HEK293 (cell line): ENCODE measurements at regions not wholly inside any gene's neighbourhood (a gene's known extent, or its start where the extent isn't known, plus 50 kb on each side); places are given as distances from the start of the nearest gene placed in this dataset.

Experiments
- CTCF ChIA-PET: fragments of 350-600 bp; formaldehyde crosslinking; extraction: SDS; loops from one replicate; lab custom pipeline; 2021; ENCODE audit warnings: antibody characterized with exemption; lab: Yijun Ruan, JAX
- POLR2A ChIA-PET: fragments of 300-600 bp; formaldehyde crosslinking; extraction: SDS; loops from one replicate; lab custom pipeline; 2020; ENCODE audit warnings: antibody characterized with exemption, inconsistent platforms; lab: Yijun Ruan, JAX
- H3K27ac ChIP-seq: fragments of 200-500 bp; sonication (Bioruptor generic); 2 replicates; pipeline ENCODE4 v1.5.1; 2014; ENCODE audit warnings: low read depth, low read length, control low read depth, inconsistent platforms; ENCODE audit errors: extremely low read depth
- H3K36me3 ChIP-seq, 2 experiments: fragments of 200-500 bp in 1 of 2; sonication (Bioruptor generic) in 1 of 2; 1 replicate in 1 of 2; 2 replicates in 1 of 2; pipeline ENCODE4 v1.5.1; 2014 to 2017; ENCODE audit warnings: inconsistent platforms in 2 of 2, low read length in 2 of 2; ENCODE audit not compliant: control insufficient read depth in 2 of 2, insufficient read depth in 1 of 2
- H3K4me1 ChIP-seq: fragments of 200-500 bp; sonication (Bioruptor generic); 2 replicates; pipeline ENCODE4 v1.5.1; 2014; ENCODE audit warnings: mild to moderate bottlenecking, low read length, inconsistent platforms; ENCODE audit not compliant: control insufficient read depth, insufficient read depth
- H3K4me3 ChIP-seq: 2 replicates; pipeline ENCODE4 v1.5.1; 2011; ENCODE audit warnings: low read depth, mild to moderate bottlenecking, control low read depth, low read length, moderate library complexity
- H3K9me3 ChIP-seq: fragments of 200-500 bp; sonication (Bioruptor generic); 2 replicates; pipeline ENCODE4 v1.5.1; 2014; ENCODE audit warnings: low read depth, low read length, inconsistent platforms; ENCODE audit not compliant: control insufficient read depth, insufficient read depth
- BCL6B ChIP-seq: fragments of 450-650 bp; formaldehyde crosslinking; IDR thresholded peaks from 2 replicates; pipeline ENCODE4 v1.5.1; 2017; ENCODE audit warnings: missing biosample characterization, missing genetic modification characterization
- GLIS1 ChIP-seq: fragments of 450-650 bp; formaldehyde crosslinking; IDR thresholded peaks from 2 replicates; pipeline ENCODE4 v1.5.1; 2016; ENCODE audit warnings: missing biosample characterization, missing genetic modification characterization
- PATZ1 ChIP-seq: fragments of 450-650 bp; formaldehyde crosslinking; IDR thresholded peaks from 2 replicates; pipeline ENCODE4 v1.5.1; 2016; ENCODE audit warnings: missing biosample characterization, missing genetic modification characterization
- PRDM1 ChIP-seq: fragments of 450-650 bp; formaldehyde crosslinking; IDR thresholded peaks from 2 replicates; pipeline ENCODE4; 2016; ENCODE audit warnings: missing biosample characterization, missing genetic modification characterization
- RBAK ChIP-seq: fragments of 450-650 bp; formaldehyde crosslinking; IDR thresholded peaks from 2 replicates; pipeline ENCODE4 v1.5.1; 2016; ENCODE audit warnings: missing biosample characterization, missing genetic modification characterization
- ZNF114 ChIP-seq: fragments of 450-650 bp; formaldehyde crosslinking; IDR thresholded peaks from 2 replicates; pipeline ENCODE4 v1.5.0; 2017; ENCODE audit warnings: missing biosample characterization, missing genetic modification characterization
- ZNF146 ChIP-seq: fragments of 450-650 bp; formaldehyde crosslinking; IDR thresholded peaks from 2 replicates; pipeline ENCODE4 v1.5.1; 2016; ENCODE audit warnings: missing biosample characterization, missing genetic modification characterization
- ZNF184 ChIP-seq: fragments of 450-650 bp; IDR thresholded peaks from 2 replicates; pipeline ENCODE4 v1.5.1; 2018; ENCODE audit warnings: missing biosample characterization, mild to moderate bottlenecking, missing genetic modification characterization
- ZNF654 ChIP-seq: fragments of 450-650 bp; formaldehyde crosslinking; IDR thresholded peaks from 2 replicates; pipeline ENCODE4 v1.5.1; 2016; ENCODE audit warnings: low read depth, missing biosample characterization, missing genetic modification characterization
- ZNF747 ChIP-seq: fragments of 450-650 bp; formaldehyde crosslinking; IDR thresholded peaks from 2 replicates; pipeline ENCODE4 v1.5.1; 2016; ENCODE audit warnings: missing biosample characterization, missing genetic modification characterization
- ZNF785 ChIP-seq: fragments of 450-650 bp; formaldehyde crosslinking; IDR thresholded peaks from 2 replicates; pipeline ENCODE4 v1.5.1; 2016; ENCODE audit warnings: missing biosample characterization, missing genetic modification characterization
- ZNF792 ChIP-seq: fragments of 450-650 bp; formaldehyde crosslinking; IDR thresholded peaks from 2 replicates; pipeline ENCODE4 v1.5.1; 2016; ENCODE audit warnings: missing biosample characterization, missing genetic modification characterization
- ZSCAN18 ChIP-seq: fragments of 450-650 bp; formaldehyde crosslinking; IDR thresholded peaks from 2 replicates; pipeline ENCODE4 v1.5.1; 2016; ENCODE audit warnings: missing biosample characterization, missing genetic modification characterization
- ZSCAN23 ChIP-seq: fragments of 450-650 bp; formaldehyde crosslinking; IDR thresholded peaks from 2 replicates; pipeline ENCODE4 v1.5.1; 2016; ENCODE audit warnings: missing biosample characterization, missing genetic modification characterization
- TF ChIP-seq, protein P1 (sequence below): fragments of 450-650 bp; formaldehyde crosslinking; IDR thresholded peaks from 2 replicates; pipeline ENCODE4 v1.5.1; 2016; ENCODE audit warnings: missing biosample characterization, missing genetic modification characterization
- TF ChIP-seq, protein P2 (sequence below): fragments of 450-650 bp; formaldehyde crosslinking; IDR thresholded peaks from 2 replicates; pipeline ENCODE4 v1.5.1; 2016; ENCODE audit warnings: missing biosample characterization, missing genetic modification characterization
- TF ChIP-seq, protein P3 (sequence below): fragments of 450-650 bp; formaldehyde crosslinking; IDR thresholded peaks from 2 replicates; pipeline ENCODE4 v1.5.1; 2016; ENCODE audit warnings: missing biosample characterization, missing genetic modification characterization

- no peak for TF ChIP-seq ZSCAN18 (tag by site-specific recombination)
- TF ChIP-seq GLIS1 (tag by site-specific recombination), result no peak
- TF ChIP-seq, protein P1, sequence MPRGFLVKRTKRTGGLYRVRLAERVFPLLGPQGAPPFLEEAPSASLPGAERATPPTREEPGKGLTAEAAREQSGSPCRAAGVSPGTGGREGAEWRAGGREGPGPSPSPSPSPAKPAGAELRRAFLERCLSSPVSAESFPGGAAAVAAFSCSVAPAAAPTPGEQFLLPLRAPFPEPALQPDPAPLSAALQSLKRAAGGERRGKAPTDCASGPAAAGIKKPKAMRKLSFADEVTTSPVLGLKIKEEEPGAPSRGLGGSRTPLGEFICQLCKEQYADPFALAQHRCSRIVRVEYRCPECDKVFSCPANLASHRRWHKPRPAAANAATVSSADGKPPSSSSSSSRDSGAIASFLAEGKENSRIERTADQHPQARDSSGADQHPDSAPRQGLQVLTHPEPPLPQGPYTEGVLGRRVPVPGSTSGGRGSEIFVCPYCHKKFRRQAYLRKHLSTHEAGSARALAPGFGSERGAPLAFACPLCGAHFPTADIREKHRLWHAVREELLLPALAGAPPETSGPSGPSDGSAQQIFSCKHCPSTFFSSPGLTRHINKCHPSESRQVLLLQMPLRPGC (tag by site-specific recombination), result no peak
- TF ChIP-seq ZNF654, result no peak
- H3K9me3 ChIP-seq, result no peaks in the 10 kb centered on the region
- no peak overlapping the region for H3K4me3 ChIP-seq
- POLR2A ChIA-PET, result no interaction called here
- H3K4me1 ChIP-seq, result no peaks in the 10 kb centered on the region
- CTCF ChIA-PET, result interaction anchor here (0.8 to 2.3 kb wide), 2 partner anchors 10 to 66 kb away, joined by 3 to 5 read pairs; no protein-coding TSS in a partner anchor
- H3K27ac ChIP-seq, result no peak overlapping the region
- no peaks in the 10 kb centered on the region for H3K36me3 ChIP-seq
Measured at GRCh38 chr6:90413396-90413795, 116.8 kb upstream of the BACH2 start.

DNA sequence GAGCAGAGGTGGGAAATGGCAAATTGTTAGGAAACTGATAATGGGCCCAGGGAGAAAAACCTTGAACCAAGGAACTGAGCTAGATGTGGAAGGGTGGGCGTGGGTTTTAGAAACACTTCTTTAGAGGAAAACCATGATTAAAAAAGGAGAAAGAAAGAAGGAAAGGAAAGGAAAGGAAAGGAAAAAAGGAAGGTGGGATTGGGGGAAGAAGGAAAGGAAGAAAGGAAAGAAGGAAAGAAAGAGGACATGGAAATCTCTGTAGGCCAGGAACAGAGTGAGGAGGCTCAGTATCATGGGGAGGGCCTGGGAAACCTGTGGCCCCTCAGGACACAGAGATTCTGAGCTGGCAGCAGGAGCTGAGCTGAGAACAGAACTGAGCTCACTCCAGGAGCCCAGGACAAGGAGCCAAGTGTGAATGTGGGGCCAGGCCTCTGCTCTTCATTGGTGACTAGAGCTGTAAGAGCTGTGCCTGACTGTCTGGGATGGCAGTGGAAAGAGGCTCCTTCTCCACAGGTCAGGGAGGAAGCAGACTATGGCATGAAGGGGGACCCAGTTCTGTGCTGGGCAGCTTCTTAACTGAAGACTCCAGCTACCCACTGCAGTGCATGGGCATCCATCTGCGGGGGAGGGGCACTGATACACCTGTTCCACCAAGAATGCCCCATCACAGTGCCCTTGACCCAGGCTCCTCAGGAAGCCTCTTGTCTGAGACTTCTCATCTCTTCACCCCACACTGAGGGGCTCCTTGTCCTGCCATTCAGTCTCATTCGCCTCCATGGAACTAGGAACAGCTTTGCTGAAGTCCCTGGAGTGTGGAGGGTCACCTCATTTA lies 116.1 kb upstream of the BACH2 start:
- Histone ChIP-seq H3K27ac (no peak overlapping the region), H3K36me3 (no peaks in the 10 kb centered on the region)
- TF ChIP-seq, protein P2, sequence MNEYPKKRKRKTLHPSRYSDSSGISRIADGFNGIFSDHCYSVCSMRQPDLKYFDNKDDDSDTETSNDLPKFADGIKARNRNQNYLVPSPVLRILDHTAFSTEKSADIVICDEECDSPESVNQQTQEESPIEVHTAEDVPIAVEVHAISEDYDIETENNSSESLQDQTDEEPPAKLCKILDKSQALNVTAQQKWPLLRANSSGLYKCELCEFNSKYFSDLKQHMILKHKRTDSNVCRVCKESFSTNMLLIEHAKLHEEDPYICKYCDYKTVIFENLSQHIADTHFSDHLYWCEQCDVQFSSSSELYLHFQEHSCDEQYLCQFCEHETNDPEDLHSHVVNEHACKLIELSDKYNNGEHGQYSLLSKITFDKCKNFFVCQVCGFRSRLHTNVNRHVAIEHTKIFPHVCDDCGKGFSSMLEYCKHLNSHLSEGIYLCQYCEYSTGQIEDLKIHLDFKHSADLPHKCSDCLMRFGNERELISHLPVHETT, result no peak
- no peak for TF ChIP-seq ZNF184
- TF ChIP-seq PRDM1, result peak; percentile 95
- TF ChIP-seq, all 188 proteins: peak for 1
- Histone ChIP-seq H3K4me3 (no peak overlapping the region), H3K4me1 (no peaks in the 10 kb centered on the region), H3K9me3 (no peaks in the 10 kb centered on the region)
- ChIA-PET POLR2A (no interaction called here), CTCF (interaction anchor here (0.6 to 2.3 kb wide), 10 partner anchors 9 to 826 kb away, joined by 3 to 6 read pairs (median 4); no protein-coding TSS in a partner anchor)

- POLR2A ChIA-PET, result interaction anchor here (1.0 kb wide), 1 partner anchor 68 kb away, joined by 3 read pairs; no protein-coding TSS in a partner anchor
- TF ChIP-seq ZNF114 (no peak), ZNF785 (tag by site-specific recombination) (no peak), ZNF747 (no peak), RBAK (tag by site-specific recombination) (no peak), BCL6B (tag by site-specific recombination) (no peak), PATZ1 (no peak), ZNF792 (tag by site-specific recombination) (no peak), ZSCAN23 (tag by site-specific recombination) (no peak), ZNF146 (tag by site-specific recombination) (no peak)
- TF ChIP-seq, protein P3, sequence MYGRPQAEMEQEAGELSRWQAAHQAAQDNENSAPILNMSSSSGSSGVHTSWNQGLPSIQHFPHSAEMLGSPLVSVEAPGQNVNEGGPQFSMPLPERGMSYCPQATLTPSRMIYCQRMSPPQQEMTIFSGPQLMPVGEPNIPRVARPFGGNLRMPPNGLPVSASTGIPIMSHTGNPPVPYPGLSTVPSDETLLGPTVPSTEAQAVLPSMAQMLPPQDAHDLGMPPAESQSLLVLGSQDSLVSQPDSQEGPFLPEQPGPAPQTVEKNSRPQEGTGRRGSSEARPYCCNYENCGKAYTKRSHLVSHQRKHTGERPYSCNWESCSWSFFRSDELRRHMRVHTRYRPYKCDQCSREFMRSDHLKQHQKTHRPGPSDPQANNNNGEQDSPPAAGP (tag by site-specific recombination), result no peak
Measured at GRCh38 chr6:90411292-90411781, 114.7 kb upstream of the BACH2 start.

More at GRCh38 chr6:90411292-90411781, 114.7 kb upstream of the BACH2 start:
- H3K36me3 ChIP-seq, result no peaks in the 10 kb centered on the region
- CTCF ChIA-PET, result interaction anchor here (0.7 to 1.6 kb wide), 5 partner anchors 9 to 471 kb away, joined by 3 to 6 read pairs (median 5); no protein-coding TSS in a partner anchor
- no peak overlapping the region for H3K4me3 ChIP-seq
- no peaks in the 10 kb centered on the region for H3K4me1 ChIP-seq
- H3K27ac ChIP-seq, result no peak overlapping the region
- no peaks in the 10 kb centered on the region for H3K9me3 ChIP-seq
